ENCODE measurements at regions not wholly inside any gene's neighbourhood (a gene's known extent, or its start where the extent isn't known, plus 50 kb on each side); places are given as distances from the start of the nearest gene placed in this dataset.
A peak's percentile ranks its signal among the peaks of the same experiment; 100 is the strongest.

- intact Hi-C loops (cut with DNase I): loop anchor here (5.0 to 10.0 kb wide), 2 partner anchors 396 to 398 kb away; no protein-coding TSS in a partner anchor
- WGBS, 4 donors: 91 to 96% (median 93%) methylated on average over 7 to 8 of the region's 8 CpGs
- Histone ChIP-seq H3K36me3 (replicated peaks in 1 of 2) (no peaks in the 10 kb centered on the region), H3K4me3 (no peak overlapping the region), H3K27ac (no peak overlapping the region), H3K27me3 (no peaks in the 10 kb centered on the region), H3K9me3 (replicated peaks in 1 of 3) (no peaks in the 10 kb centered on the region), H3K4me1 (replicated peaks in 1 of 2) (peaks cover 7 to 17% of the 10 kb centered on the region in 2 donors)
- TF ChIP-seq CTCF (IDR thresholded peaks at IDR 0.05): no peak
- DNase-seq: peak in 1 of 7 donors; percentile 48
Measured at GRCh38 chr9:91036356-91036755, 234.7 kb downstream of the SYK start.

GRCh38 chr9:91036826-91037510 lies 235.3 kb downstream of the SYK start:
- TF ChIP-seq CTCF (IDR thresholded peaks at IDR 0.05) (peak; percentile 27 to 82 (median 74)), POLR2A (IDR thresholded peaks at IDR 0.05) (no peak)
- intact Hi-C loops (cut with DNase I): loop anchor here (5.0 to 10.0 kb wide), 2 partner anchors 395 to 398 kb away; no protein-coding TSS in a partner anchor
- peak; percentile 75 to 93 (median 90) for DNase-seq
- Histone ChIP-seq H3K27ac (peak overlapping the region in 2 of 5 donors; percentile 73 to 79), H3K36me3 (replicated peaks in 1 of 2) (no peaks in the 10 kb centered on the region), H3K4me3 (no peak overlapping the region), H3K27me3 (no peaks in the 10 kb centered on the region), H3K9me3 (replicated peaks in 1 of 3) (no peaks in the 10 kb centered on the region), H3K4me1 (replicated peaks in 1 of 2) (peaks cover 7 to 17% of the 10 kb centered on the region in 2 donors)
- WGBS, 4 donors: 30 to 40% (median 35%) methylated on average over 25 to 32 of the region's 32 CpGs

GRCh38 chr9:91037511-91038482 lies 236.2 kb downstream of the SYK start:
- WGBS, 4 donors: 36 to 44% (median 39%) methylated on average over 18 to 22 of the region's 22 CpGs
- H3K9me3 ChIP-seq (replicated peaks in 1 of 3): no peaks in the 10 kb centered on the region
- H3K27me3 ChIP-seq: no peaks in the 10 kb centered on the region
- no peak overlapping the region for H3K4me3 ChIP-seq
- no peaks in the 10 kb centered on the region for H3K36me3 ChIP-seq (replicated peaks in 1 of 2)
- H3K4me1 ChIP-seq (replicated peaks in 1 of 2): peaks cover 7 to 17% of the 10 kb centered on the region in 2 donors
- TF ChIP-seq CTCF (IDR thresholded peaks at IDR 0.05) (peak in 1 of 6 experiments; percentile 2), POLR2A (IDR thresholded peaks at IDR 0.05) (no peak)
- H3K27ac ChIP-seq: peak overlapping the region in 2 of 5 donors; percentile 73 to 79
- intact Hi-C loops (cut with DNase I): loop anchor here (5.0 to 10.0 kb wide), 2 partner anchors 395 to 397 kb away; no protein-coding TSS in a partner anchor
- DNase-seq: peak; percentile 46 to 86 (median 81)
